ENCODE measurements at regions not wholly inside any gene's neighbourhood (a gene's known extent, or its start where the extent isn't known, plus 50 kb on each side); places are given as distances from the start of the nearest gene placed in this dataset.

DNA sequence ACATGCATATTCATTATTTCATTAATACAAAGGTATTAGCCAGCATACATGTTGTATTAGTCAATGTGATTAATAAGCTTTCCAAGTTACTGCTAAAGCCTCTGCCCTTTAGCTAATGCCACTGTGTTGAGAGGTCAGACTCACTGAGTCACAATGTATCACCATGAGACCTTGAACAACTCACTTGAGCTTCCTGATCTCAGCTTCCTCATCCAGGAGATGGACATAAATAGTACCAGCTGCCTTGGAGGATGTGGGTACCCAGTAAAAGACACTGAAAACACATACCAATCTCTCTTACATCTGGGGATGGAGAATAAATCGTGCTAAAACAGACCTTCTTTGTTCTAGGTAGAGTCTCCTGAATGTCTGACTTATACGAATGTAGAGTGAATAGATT lies 224.6 kb downstream of the EPHA4 start:
- TF ChIP-seq, protein P1, sequence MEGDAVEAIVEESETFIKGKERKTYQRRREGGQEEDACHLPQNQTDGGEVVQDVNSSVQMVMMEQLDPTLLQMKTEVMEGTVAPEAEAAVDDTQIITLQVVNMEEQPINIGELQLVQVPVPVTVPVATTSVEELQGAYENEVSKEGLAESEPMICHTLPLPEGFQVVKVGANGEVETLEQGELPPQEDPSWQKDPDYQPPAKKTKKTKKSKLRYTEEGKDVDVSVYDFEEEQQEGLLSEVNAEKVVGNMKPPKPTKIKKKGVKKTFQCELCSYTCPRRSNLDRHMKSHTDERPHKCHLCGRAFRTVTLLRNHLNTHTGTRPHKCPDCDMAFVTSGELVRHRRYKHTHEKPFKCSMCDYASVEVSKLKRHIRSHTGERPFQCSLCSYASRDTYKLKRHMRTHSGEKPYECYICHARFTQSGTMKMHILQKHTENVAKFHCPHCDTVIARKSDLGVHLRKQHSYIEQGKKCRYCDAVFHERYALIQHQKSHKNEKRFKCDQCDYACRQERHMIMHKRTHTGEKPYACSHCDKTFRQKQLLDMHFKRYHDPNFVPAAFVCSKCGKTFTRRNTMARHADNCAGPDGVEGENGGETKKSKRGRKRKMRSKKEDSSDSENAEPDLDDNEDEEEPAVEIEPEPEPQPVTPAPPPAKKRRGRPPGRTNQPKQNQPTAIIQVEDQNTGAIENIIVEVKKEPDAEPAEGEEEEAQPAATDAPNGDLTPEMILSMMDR (conservative IDR thresholded peaks at IDR 0.05), result no peak

DNA sequence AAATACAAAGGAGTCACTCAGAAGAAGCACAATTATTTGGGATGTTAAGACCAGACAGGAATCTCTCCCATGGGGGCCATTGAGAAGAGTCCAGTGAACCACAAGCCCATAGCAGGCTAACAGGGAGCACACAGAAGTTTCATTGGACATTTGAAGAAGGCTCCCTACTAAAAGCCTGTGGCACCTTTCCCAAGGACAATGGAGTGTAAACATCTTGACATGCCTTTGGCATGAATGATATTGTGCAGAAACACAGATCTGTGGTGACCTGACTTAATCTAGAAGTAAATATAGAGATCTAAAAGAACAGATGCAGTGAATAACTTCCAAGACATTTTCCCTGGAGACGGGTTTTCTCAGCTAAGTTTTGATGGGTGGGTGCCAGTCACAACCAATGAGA lies 221.5 kb downstream of the EPHA4 start:
- H3K27ac ChIP-seq, result no peak overlapping the region
- TF ChIP-seq, protein P1 (conservative IDR thresholded peaks at IDR 0.05), result no peak

More for the DNA sequence above, 224.6 kb downstream of the EPHA4 start:
- H3K27ac ChIP-seq, result no peak overlapping the region

GRCh38 chr2:221353201-221353600 lies 218.9 kb downstream of the EPHA4 start:
- no peak overlapping the region for H3K27ac ChIP-seq
- TF ChIP-seq, protein P1 (conservative IDR thresholded peaks at IDR 0.05), result no peak

- TF ChIP-seq, protein P1 (conservative IDR thresholded peaks at IDR 0.05), result no peak
- no peak overlapping the region for H3K27ac ChIP-seq
Observed at GRCh38 chr2:221360312-221360711, 211.8 kb downstream of the EPHA4 start.

DNA sequence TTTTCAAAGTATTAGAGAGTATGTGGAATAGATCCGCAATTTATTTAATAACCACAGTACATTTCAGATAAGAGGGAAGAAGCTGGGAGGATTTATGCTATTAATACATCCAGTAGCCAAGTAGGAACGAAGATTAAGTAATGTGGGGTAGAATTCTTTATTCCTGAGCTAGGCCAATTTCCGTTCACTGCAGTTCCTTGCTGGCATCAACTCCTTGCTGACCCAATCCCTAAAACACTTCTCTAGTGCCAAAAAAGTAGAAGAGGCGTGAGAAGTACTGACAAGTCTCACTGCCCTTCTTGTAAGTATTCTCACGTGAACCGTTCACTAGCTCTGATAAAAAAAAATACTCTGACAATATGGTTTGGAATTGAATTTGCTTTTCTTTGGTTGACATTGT lies 211.4 kb downstream of the EPHA4 start:
- H3K27ac ChIP-seq, result no peak overlapping the region
- TF ChIP-seq, protein P1 (conservative IDR thresholded peaks at IDR 0.05), result no peak

GRCh38 chr2:221361633-221362032 lies 210.5 kb downstream of the EPHA4 start:
- H3K27ac ChIP-seq, result no peak overlapping the region
- TF ChIP-seq, protein P1 (conservative IDR thresholded peaks at IDR 0.05), result no peak

DNA sequence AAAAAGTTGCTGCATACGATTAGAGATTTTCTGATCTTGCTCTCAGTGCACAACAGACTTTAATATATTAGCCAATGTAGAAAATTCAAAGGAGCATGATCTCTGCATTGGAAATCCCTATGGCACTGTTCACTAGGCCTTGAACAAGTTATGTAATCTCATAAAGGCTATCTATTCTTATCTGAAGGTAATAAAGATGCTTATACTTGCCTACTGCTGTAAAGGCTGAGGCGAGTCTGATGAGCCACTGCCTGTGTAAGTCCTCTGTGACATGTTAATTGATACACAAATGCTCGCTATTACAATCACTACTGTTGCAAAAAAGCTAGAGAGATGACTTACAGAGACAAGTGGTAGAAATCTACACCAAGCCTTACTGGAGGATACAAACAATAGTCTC lies 207.4 kb downstream of the EPHA4 start:
- TF ChIP-seq, protein P1 (conservative IDR thresholded peaks at IDR 0.05), result no peak
- no peak overlapping the region for H3K27ac ChIP-seq

Measured in VCaP (cell line).